ENCODE measurements at regions not wholly inside any gene's neighbourhood (a gene's known extent, or its start where the extent isn't known, plus 50 kb on each side); places are given as distances from the start of the nearest gene placed in this dataset.

GRCh38 chr13:48810013-48810412, 156.3 kb downstream of the CYSLTR2 start:
- ATAC-seq = no peak
- in situ Hi-C loops (cut with MboI) = no loop called here
- no peak overlapping the region for H2AFZ ChIP-seq (ENCODE audit: low read depth, low read length)
- no peaks in the 10 kb centered on the region for H3K9me3 ChIP-seq (replicated peaks; ENCODE audit: control insufficient read depth, insufficient read depth, low read depth, low read length)
- peaks cover 0 to 5% of the 10 kb centered on the region in 2 experiments; a peak in 1 of 5 replicates for H3K4me1 ChIP-seq (replicated peaks in 1 of 2; ENCODE audit: control insufficient read depth in 2 of 2, insufficient read depth in 2 of 2, low read length in 2 of 2)
- ChIA-PET CTCF (ENCODE audit: low intra/inter-chr PET ratio) (no interaction called here), POLR2A (no interaction called here)
- TF ChIP-seq ZNF583 (CRISPR knock-in tag; IDR thresholded peaks at IDR 0.05) = no peak
- no peak for TF ChIP-seq ZNF586 (CRISPR knock-in tag; conservative IDR thresholded peaks at IDR 0.05)
- TF ChIP-seq NFE2 (IDR thresholded peaks at IDR 0.05; ENCODE audit: low read depth) = no peak
- no peak for TF ChIP-seq HIVEP1 (CRISPR knock-in tag; IDR thresholded peaks at IDR 0.05)
- TF ChIP-seq, protein P1, sequence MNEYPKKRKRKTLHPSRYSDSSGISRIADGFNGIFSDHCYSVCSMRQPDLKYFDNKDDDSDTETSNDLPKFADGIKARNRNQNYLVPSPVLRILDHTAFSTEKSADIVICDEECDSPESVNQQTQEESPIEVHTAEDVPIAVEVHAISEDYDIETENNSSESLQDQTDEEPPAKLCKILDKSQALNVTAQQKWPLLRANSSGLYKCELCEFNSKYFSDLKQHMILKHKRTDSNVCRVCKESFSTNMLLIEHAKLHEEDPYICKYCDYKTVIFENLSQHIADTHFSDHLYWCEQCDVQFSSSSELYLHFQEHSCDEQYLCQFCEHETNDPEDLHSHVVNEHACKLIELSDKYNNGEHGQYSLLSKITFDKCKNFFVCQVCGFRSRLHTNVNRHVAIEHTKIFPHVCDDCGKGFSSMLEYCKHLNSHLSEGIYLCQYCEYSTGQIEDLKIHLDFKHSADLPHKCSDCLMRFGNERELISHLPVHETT (CRISPR knock-in tag; conservative IDR thresholded peaks at IDR 0.05 in 1 of 2, IDR thresholded peaks at IDR 0.05 in 1 of 2) = no peak
- no peak for TF ChIP-seq ZNF436 (CRISPR knock-in tag; IDR thresholded peaks at IDR 0.05)
- TF ChIP-seq NR2F6 (CRISPR knock-in tag; IDR thresholded peaks at IDR 0.05) = no peak
- no peak for TF ChIP-seq TCF3 (CRISPR knock-in tag; IDR thresholded peaks at IDR 0.05)
- no peak for TF ChIP-seq SMARCE1 (IDR thresholded peaks at IDR 0.05)
- TF ChIP-seq HDGF (IDR thresholded peaks at IDR 0.05) = no peak
- no peak for TF ChIP-seq ZNF384 (IDR thresholded peaks at IDR 0.05; ENCODE audit: low read depth, low read length)
- no peak for TF ChIP-seq STAT5B (CRISPR knock-in tag; IDR thresholded peaks at IDR 0.05)
- TF ChIP-seq FOXA3 (CRISPR knock-in tag; conservative IDR thresholded peaks at IDR 0.05 in 1 of 2, IDR thresholded peaks at IDR 0.05 in 1 of 2) = no peak
- TF ChIP-seq YBX1 (IDR thresholded peaks at IDR 0.05) = no peak
- no peak for TF ChIP-seq ETV1 (tag; conservative IDR thresholded peaks at IDR 0.05; ENCODE audit: low read depth)
- no peak for TF ChIP-seq MAX (CRISPR knock-in tag; IDR thresholded peaks at IDR 0.05)
- TF ChIP-seq STAT5A (IDR thresholded peaks at IDR 0.05; ENCODE audit: borderline replicate concordance, low read length) = no peak
- TF ChIP-seq MEF2A (IDR thresholded peaks at IDR 0.05; ENCODE audit: control insufficient read depth, low read depth, low read length) = no peak
- TF ChIP-seq COPS2 (conservative IDR thresholded peaks at IDR 0.05) = no peak
- DNase-seq (ENCODE audit: extremely low read depth in 1 of 4, low spot score in 3 of 4) = no peak
- no TSS peak for BruUV-seq (replicated peaks)
- H3K27me3 ChIP-seq (ENCODE audit: control insufficient read depth in 2 of 2, insufficient read depth in 2 of 2, low read length in 2 of 2) = no peaks in the 10 kb centered on the region
- no peak overlapping the region for H3K4me3 ChIP-seq
- FAIRE-seq = no peak
- intact Hi-C loops (cut with micrococcal nuclease) = no loop called here
- H3K27ac ChIP-seq (ENCODE audit: extremely low read depth, low read depth, low read length) = no peak overlapping the region
- no peaks in the 10 kb centered on the region; the same call in 1 of the 2 replicates for H4K20me1 ChIP-seq (replicated peaks; ENCODE audit: control insufficient read depth, insufficient read depth, low read length)
- H3K36me3 ChIP-seq (ENCODE audit: control insufficient read depth, insufficient read depth, low read length) = no peaks in the 10 kb centered on the region
- no peak overlapping the region for H3K4me2 ChIP-seq (ENCODE audit: insufficient read depth, low read length)
- no peaks in the 10 kb centered on the region for H3K9me1 ChIP-seq (ENCODE audit: control insufficient read depth, insufficient read depth, low read length)
- no peak overlapping the region for H3K9ac ChIP-seq (ENCODE audit: insufficient read depth in 1 of 2, low read depth in 2 of 2, low read length in 2 of 2)
- H3K79me2 ChIP-seq (ENCODE audit: control insufficient read depth, insufficient read depth, low read length) = no peaks in the 10 kb centered on the region
- 5% methylated on average over 6 of the region's 6 CpGs for WGBS (ENCODE audit: insufficient coverage, low coverage, missing lambda C conversion rate)

Measured in K562 (cell line).